ENCODE measurements at regions not wholly inside any gene's neighbourhood (a gene's known extent, or its start where the extent isn't known, plus 50 kb on each side); places are given as distances from the start of the nearest gene placed in this dataset.

DNA sequence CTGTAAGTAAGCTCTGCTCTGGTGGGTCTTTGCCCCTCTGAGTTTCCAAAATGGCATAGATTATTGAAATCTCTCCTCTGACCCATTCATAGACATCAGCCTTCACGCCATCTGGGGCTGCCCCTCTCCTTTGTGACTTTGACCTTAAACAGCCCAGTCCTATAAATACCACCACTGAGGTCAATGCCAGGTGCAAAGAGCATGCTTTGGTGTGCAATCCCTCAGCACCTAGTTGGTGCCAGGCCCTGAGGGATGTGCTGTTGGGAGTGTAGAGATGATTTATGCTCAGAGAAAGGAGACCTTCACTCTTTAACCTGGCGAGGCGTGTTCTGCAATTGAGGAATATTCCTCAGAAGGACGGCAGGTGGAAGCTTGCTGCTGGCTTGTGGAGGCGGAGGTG is 121.7 kb upstream of the TSHZ3 start:
- H3K79me2 ChIP-seq (ENCODE audit: insufficient read depth, low read length), result no peaks in the 10 kb centered on the region
- no peak for DNase-seq (ENCODE audit: low spot score)
- H3K9ac ChIP-seq (ENCODE audit: insufficient read depth, low read depth, low read length), result no peak overlapping the region
- no peak overlapping the region for H3K27ac ChIP-seq (ENCODE audit: extremely low read length, insufficient read depth, low read length)
- ChIA-PET POLR2A (no interaction called here), CTCF (ENCODE audit: low intra/inter-chr PET ratio, low total read pairs) (no interaction called here)
- no peaks in the 10 kb centered on the region for H4K20me1 ChIP-seq (ENCODE audit: insufficient read depth, low read length)
- 9% methylated on average over 5 of the region's 5 CpGs for WGBS (ENCODE audit: low lambda C conversion rate)
- no peak overlapping the region for H2AFZ ChIP-seq (ENCODE audit: low read length)
- no peak overlapping the region for H3K4me2 ChIP-seq (ENCODE audit: low read depth, low read length)
- H3K4me1 ChIP-seq (ENCODE audit: insufficient read depth, low read length), result no peaks in the 10 kb centered on the region
- no peaks in the 10 kb centered on the region for H3K36me3 ChIP-seq (replicated peaks in 1 of 2; ENCODE audit: control insufficient read depth in 1 of 2, insufficient read depth in 2 of 2, low read length in 2 of 2)
- no TSS peak for BruUV-seq (replicated peaks)
- H3K4me3 ChIP-seq (replicated peaks in 1 of 3; ENCODE audit: insufficient read depth in 1 of 3, low read depth in 2 of 3, low read length in 3 of 3), result no peak overlapping the region
- TF ChIP-seq, protein P1, sequence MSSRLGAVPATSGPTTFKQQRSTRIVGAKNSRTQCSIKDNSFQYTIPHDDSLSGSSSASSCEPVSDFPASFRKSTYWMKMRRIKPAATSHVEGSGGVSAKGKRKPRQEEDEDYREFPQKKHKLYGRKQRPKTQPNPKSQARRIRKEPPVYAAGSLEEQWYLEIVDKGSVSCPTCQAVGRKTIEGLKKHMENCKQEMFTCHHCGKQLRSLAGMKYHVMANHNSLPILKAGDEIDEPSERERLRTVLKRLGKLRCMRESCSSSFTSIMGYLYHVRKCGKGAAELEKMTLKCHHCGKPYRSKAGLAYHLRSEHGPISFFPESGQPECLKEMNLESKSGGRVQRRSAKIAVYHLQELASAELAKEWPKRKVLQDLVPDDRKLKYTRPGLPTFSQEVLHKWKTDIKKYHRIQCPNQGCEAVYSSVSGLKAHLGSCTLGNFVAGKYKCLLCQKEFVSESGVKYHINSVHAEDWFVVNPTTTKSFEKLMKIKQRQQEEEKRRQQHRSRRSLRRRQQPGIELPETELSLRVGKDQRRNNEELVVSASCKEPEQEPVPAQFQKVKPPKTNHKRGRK (CRISPR knock-in tag; IDR thresholded peaks at IDR 0.05), result no peak
- no peak for TF ChIP-seq ZNF878 (CRISPR knock-in tag; IDR thresholded peaks at IDR 0.05)
- no peak for TF ChIP-seq ZNF746 (CRISPR knock-in tag; IDR thresholded peaks at IDR 0.05)
- TF ChIP-seq, protein P2, sequence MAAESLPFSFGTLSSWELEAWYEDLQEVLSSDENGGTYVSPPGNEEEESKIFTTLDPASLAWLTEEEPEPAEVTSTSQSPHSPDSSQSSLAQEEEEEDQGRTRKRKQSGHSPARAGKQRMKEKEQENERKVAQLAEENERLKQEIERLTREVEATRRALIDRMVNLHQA (CRISPR knock-in tag; IDR thresholded peaks at IDR 0.05), result no peak
- no peak for TF ChIP-seq ZNF775 (CRISPR knock-in tag; IDR thresholded peaks at IDR 0.05; ENCODE audit: borderline replicate concordance)
- no peak for TF ChIP-seq RBM39 (IDR thresholded peaks at IDR 0.05; ENCODE audit: low read depth, low read length, poor library complexity, severe bottlenecking)
- intact Hi-C loops (cut with micrococcal nuclease; ENCODE audit: unreplicated experiment), result no loop called here
- FAIRE-seq, result no peak
- ATAC-seq, result no peak
- in situ Hi-C loops (cut with HindIII; ENCODE audit: extremely low pct_ligation_motif_present, low pct_unique_long_range_greater_than_20kb), result no loop called here
- no peaks in the 10 kb centered on the region for H3K27me3 ChIP-seq (ENCODE audit: control insufficient read depth in 1 of 2, insufficient read depth in 2 of 2, low read length in 2 of 2)
- H3K9me3 ChIP-seq (ENCODE audit: low read length), result peaks cover 56% of the 10 kb centered on the region

DNA sequence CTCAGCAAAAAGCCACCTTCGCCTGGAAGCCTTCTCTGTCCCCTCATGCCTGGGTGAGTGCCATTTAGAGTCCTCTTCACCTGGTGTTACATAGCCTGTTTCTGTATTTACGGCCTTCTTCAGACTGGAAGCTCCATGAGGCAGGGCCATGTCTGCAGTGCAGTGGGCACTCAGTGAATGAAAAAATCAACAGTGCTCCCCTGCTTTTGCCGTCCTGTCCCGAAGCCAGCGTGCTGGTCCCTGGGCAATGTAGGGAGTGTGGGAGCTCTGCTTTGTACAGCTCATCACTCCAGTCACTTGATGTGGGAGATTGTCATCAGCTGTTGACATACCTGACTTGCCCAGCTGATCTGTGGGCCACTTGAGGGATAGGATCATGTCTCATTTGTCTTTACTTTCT is 129.0 kb upstream of the TSHZ3 start:
- intact Hi-C loops (cut with micrococcal nuclease; ENCODE audit: unreplicated experiment) (no loop called here), in situ Hi-C loops (cut with HindIII; ENCODE audit: extremely low pct_ligation_motif_present, low pct_unique_long_range_greater_than_20kb) (no loop called here)
- CTCF ChIA-PET (ENCODE audit: low intra/inter-chr PET ratio, low total read pairs), result no interaction called here
- Histone ChIP-seq H3K4me2 (ENCODE audit: low read depth, low read length) (no peak overlapping the region), H3K9ac (ENCODE audit: insufficient read depth, low read depth, low read length) (no peak overlapping the region), H3K27ac (ENCODE audit: extremely low read length, insufficient read depth, low read length) (no peak overlapping the region), H3K27me3 (ENCODE audit: control insufficient read depth in 1 of 2, insufficient read depth in 2 of 2, low read length in 2 of 2) (no peaks in the 10 kb centered on the region), H3K4me3 (replicated peaks in 1 of 3; ENCODE audit: insufficient read depth in 1 of 3, low read depth in 2 of 3, low read length in 3 of 3) (no peak overlapping the region), H2AFZ (ENCODE audit: low read length) (no peak overlapping the region), H3K79me2 (ENCODE audit: insufficient read depth, low read length) (no peaks in the 10 kb centered on the region), H3K36me3 (replicated peaks in 1 of 2; ENCODE audit: control insufficient read depth in 1 of 2, insufficient read depth in 2 of 2, low read length in 2 of 2) (no peaks in the 10 kb centered on the region), H3K9me3 (ENCODE audit: low read length) (peaks cover 49% of the 10 kb centered on the region), H3K4me1 (ENCODE audit: insufficient read depth, low read length) (no peaks in the 10 kb centered on the region), H4K20me1 (ENCODE audit: insufficient read depth, low read length) (no peaks in the 10 kb centered on the region)
- DNase-seq (ENCODE audit: low spot score) (no peak), ATAC-seq (no peak), FAIRE-seq (no peak)
- no TSS peak for BruUV-seq (replicated peaks)
- WGBS (ENCODE audit: low lambda C conversion rate), result 60% methylated on average over 5 of the region's 5 CpGs
- POLR2A ChIA-PET, result no interaction called here
- TF ChIP-seq MEIS1 (CRISPR knock-in tag; IDR thresholded peaks at IDR 0.05; ENCODE audit: borderline replicate concordance) (no peak), ZNF558 (CRISPR knock-in tag; IDR thresholded peaks at IDR 0.05; ENCODE audit: borderline replicate concordance) (no peak), DNMT1 (CRISPR knock-in tag; IDR thresholded peaks at IDR 0.05) (no peak), KDM6A (CRISPR knock-in tag; IDR thresholded peaks at IDR 0.05; ENCODE audit: low read depth) (no peak), NCOR1 (IDR thresholded peaks at IDR 0.05; ENCODE audit: borderline replicate concordance, low read length) (no peak), ZNF589 (CRISPR knock-in tag; conservative IDR thresholded peaks at IDR 0.05) (no peak), ATM (IDR thresholded peaks at IDR 0.05; ENCODE audit: borderline replicate concordance) (no peak), POGZ (CRISPR knock-in tag; IDR thresholded peaks at IDR 0.05) (no peak), RXRB (CRISPR knock-in tag; IDR thresholded peaks at IDR 0.05; ENCODE audit: borderline replicate concordance) (no peak)
- TF ChIP-seq, protein P3, sequence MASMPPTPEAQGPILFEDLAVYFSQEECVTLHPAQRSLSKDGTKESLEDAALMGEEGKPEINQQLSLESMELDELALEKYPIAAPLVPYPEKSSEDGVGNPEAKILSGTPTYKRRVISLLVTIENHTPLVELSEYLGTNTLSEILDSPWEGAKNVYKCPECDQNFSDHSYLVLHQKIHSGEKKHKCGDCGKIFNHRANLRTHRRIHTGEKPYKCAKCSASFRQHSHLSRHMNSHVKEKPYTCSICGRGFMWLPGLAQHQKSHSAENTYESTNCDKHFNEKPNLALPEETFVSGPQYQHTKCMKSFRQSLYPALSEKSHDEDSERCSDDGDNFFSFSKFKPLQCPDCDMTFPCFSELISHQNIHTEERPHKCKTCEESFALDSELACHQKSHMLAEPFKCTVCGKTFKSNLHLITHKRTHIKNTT (CRISPR knock-in tag; IDR thresholded peaks at IDR 0.05), result no peak

All from HepG2 (cell line).